HG02970 (cell line): ENCODE measurements at regions not wholly inside any gene's neighbourhood (a gene's known extent, or its start where the extent isn't known, plus 50 kb on each side); places are given as distances from the start of the nearest gene placed in this dataset.
"Not testable (repeated sequence)": the region's sequence is repeated elsewhere in the genome, so short reads cannot be mapped to it uniquely, and the experiment has no call there.

Experiments used
- ATAC-seq: cut with Tn5 transposase; IDR thresholded peaks from one replicate; pipeline ENCODE4 v1.9.1; 2021; ENCODE audit warnings: mild to moderate bottlenecking, moderate library complexity, moderate number of reproducible peaks; ENCODE audit not compliant: unreplicated experiment, low FRiP score

GRCh38 chr2:228956701-228957474 lies 314.2 kb downstream of the PID1 start:
- no peak for ATAC-seq

- no peak for ATAC-seq
Observed at GRCh38 chr2:228949831-228950230, 321.3 kb downstream of the PID1 start.

GRCh38 chr2:228945710-228946109 lies 325.4 kb downstream of the PID1 start:
- ATAC-seq = no peak

GRCh38 chr2:228942856-228943255 lies 328.2 kb downstream of the PID1 start:
- ATAC-seq = no peak

- no peak for ATAC-seq
Observed at GRCh38 chr2:228938629-228939028, 332.5 kb downstream of the PID1 start.

- ATAC-seq = no peak
Observed at GRCh38 chr2:228927028-228928010, 343.8 kb downstream of the PID1 start.

- ATAC-seq = no peak
Observed at GRCh38 chr2:228919808-228920207, 351.3 kb downstream of the PID1 start.

- no peak for ATAC-seq
Observed at GRCh38 chr2:228917220-228917619, 353.9 kb downstream of the PID1 start.

GRCh38 chr2:228916416-228917090 lies 354.5 kb downstream of the PID1 start:
- ATAC-seq = no peak

GRCh38 chr2:228913176-228913575 lies 357.9 kb downstream of the PID1 start:
- no peak for ATAC-seq

GRCh38 chr2:228910872-228911271 lies 360.2 kb downstream of the PID1 start:
- ATAC-seq = not testable (repeated sequence)

GRCh38 chr2:228902176-228902575 lies 368.9 kb downstream of the PID1 start:
- ATAC-seq = no peak

GRCh38 chr2:228901531-228901930 lies 369.6 kb downstream of the PID1 start:
- no peak for ATAC-seq

GRCh38 chr2:228878138-228878537 lies 392.9 kb downstream of the PID1 start:
- no peak for ATAC-seq

- no peak for ATAC-seq
Observed at GRCh38 chr2:228876276-228876675, 394.8 kb downstream of the PID1 start.

GRCh38 chr2:228875152-228875900 lies 395.8 kb downstream of the PID1 start:
- ATAC-seq = no peak

- ATAC-seq = no peak
Observed at GRCh38 chr2:228871012-228871411, 400.1 kb downstream of the PID1 start.

- ATAC-seq = no peak
Observed at GRCh38 chr2:228869636-228870264, 401.3 kb downstream of the PID1 start.

GRCh38 chr2:228867406-228867805 lies 403.7 kb downstream of the PID1 start:
- ATAC-seq = no peak

GRCh38 chr2:228866781-228867180 lies 404.3 kb downstream of the PID1 start:
- ATAC-seq = no peak
